Activated T-helper 2 cell treated with anti-CD3 and anti-CD28 coated beads, Interferon-gamma antibody, Interleukin-2, Interleukin-4, amounts not matched to agents 10 μg/mL and 5 μg/mL and 100 μg/mL, durations not matched to agents 14 hours and 24 hours and 36 hours (primary cell): ENCODE measurements at regions not wholly inside any gene's neighbourhood (a gene's known extent, or its start where the extent isn't known, plus 50 kb on each side); places are given as distances from the start of the nearest gene placed in this dataset.

Source experiments
- DNase-seq: peaks from one replicate; pipeline ENCODE4 v3.0.0; 2021; ENCODE audit warnings: low spot score
- H3K27ac Mint-ChIP-seq: one replicate; pipeline ENCODE4 v1.8.0; 2021; ENCODE audit warnings: mixed read lengths
- H3K27me3 Mint-ChIP-seq: one replicate; pipeline ENCODE4 v1.8.0; 2021; ENCODE audit warnings: low read depth, mixed read lengths
- H3K36me3 Mint-ChIP-seq: one replicate; pipeline ENCODE4 v1.8.0; 2021; ENCODE audit warnings: low read depth, mixed read lengths
- H3K4me1 Mint-ChIP-seq: one replicate; pipeline ENCODE4 v1.8.0; 2021; ENCODE audit warnings: low read depth, mixed read lengths
- H3K4me3 Mint-ChIP-seq: one replicate; pipeline ENCODE4 v1.8.0; 2021; ENCODE audit warnings: low read depth, mild to moderate bottlenecking, moderate library complexity, mixed read lengths
- H3K9me3 Mint-ChIP-seq: one replicate; pipeline ENCODE4 v1.8.0; 2021; ENCODE audit warnings: mixed read lengths
- intact Hi-C: fragments of 100-400 bp; cut with micrococcal nuclease; formaldehyde crosslinking; loops from one replicate; pipeline ENCODE4 v1.15.1; 2023

DNA sequence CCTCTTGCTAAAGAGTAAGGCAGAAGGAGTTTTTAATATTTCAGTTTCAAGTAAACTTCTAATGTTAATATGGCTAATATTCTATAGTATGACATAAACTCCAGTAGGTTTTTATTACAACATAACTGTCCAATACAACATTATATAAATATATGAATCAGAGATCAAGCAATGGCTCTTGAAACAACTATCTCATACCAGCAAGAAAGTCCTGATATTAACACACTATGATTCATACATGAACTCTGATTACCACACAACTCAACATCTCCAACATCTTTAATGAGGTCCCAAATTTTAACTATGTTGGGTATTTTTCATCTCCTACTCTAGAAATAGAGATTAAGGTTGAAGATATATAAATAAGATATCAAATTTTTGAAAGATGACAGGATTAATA lies 878.3 kb downstream of the TLE1 start:
- Mint-ChIP-seq H3K27me3 (no peaks in the 10 kb centered on the region), H3K4me3 (no peak overlapping the region), H3K27ac (no peak overlapping the region), H3K9me3 (peaks cover 27% of the 10 kb centered on the region), H3K36me3 (no peaks in the 10 kb centered on the region), H3K4me1 (no peaks in the 10 kb centered on the region)
- intact Hi-C loops, result no loop called here
- no peak for DNase-seq

DNA sequence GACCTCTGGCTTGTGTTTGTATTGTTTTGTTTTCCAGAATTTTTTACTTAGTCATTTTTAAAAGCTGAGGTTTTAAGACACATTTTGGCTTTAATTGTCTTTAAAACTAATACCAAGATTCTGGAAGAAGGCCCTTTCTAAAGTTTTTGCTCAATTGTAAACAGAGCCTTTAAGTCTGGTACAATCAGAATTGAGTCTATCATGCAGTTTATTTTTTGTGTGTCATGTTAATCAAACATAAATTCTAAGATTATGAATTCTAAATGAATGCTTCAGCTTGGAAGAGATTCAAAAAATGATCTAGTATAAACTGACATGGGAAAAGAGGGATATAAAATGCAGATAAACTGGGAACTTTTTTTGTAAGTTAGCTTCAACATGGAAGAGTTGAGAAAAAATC lies 882.7 kb downstream of the TLE1 start:
- Mint-ChIP-seq H3K4me1 (no peaks in the 10 kb centered on the region), H3K36me3 (no peaks in the 10 kb centered on the region), H3K4me3 (no peak overlapping the region), H3K27ac (no peak overlapping the region), H3K27me3 (no peaks in the 10 kb centered on the region), H3K9me3 (peaks cover 24% of the 10 kb centered on the region)
- DNase-seq, result no peak
- intact Hi-C loops, result no loop called here

DNA sequence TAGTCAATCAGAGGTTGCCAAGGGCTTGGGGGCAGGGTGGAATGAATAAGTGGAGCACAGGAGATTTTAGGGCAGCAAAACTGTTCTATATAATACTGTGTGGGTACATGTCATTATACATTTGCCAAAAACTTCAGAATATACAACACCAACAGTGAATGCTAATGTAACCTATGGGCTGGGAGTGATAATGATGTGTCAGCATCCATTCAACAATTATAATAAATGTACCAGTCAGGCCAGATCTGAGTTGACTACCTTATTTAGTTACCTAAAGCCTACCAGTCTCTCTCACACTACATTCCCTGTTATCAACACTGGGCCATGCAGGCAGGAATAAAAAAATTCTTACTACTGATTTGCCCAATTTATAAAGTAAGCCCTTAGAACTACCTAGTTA lies 884.5 kb downstream of the TLE1 start:
- Mint-ChIP-seq H3K9me3 (peaks cover 20% of the 10 kb centered on the region), H3K36me3 (no peaks in the 10 kb centered on the region), H3K4me3 (no peak overlapping the region), H3K27me3 (no peaks in the 10 kb centered on the region), H3K27ac (no peak overlapping the region), H3K4me1 (no peaks in the 10 kb centered on the region)
- intact Hi-C loops, result no loop called here
- no peak for DNase-seq

DNA sequence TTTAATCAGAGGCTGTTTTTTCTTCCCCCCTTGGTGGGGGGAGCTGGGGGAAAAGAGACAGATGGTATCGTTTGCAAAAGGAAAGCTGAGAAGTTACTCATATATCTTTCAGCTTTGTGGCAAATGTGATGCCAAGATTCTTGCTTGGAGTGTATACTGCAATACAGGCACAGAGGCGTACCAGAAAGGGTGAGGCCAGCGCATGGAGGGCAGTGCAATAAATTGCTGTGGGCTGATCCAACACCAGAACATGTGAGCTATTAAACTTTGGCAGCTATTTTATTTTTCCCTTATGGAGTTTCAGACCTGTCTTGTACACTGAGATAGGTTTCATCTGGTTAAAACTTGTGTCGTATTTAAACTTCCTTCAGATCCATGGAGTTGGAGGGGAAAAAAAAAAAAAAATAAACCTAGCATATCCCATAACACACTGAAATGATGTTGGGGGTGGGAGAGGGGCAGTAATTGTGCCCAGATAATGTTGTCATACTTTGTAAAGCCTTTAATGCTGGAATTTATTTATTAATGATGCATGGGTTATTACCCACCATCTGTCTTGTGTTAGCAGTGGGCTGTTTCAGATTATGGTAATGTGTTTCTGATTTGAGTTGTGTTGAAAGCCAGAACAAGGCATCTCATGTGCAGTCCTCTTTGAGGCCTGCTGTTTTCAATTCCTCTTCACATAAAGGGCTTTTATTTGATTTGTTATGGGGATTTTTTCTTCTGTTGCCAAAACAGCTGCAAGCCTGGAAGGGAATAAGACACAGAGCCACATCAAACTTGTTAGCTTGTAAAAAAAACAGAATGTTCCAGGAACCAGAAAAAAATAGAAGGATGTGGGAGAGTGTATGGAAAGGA lies 891.3 kb downstream of the TLE1 start:
- Mint-ChIP-seq H3K4me3 (no peak overlapping the region), H3K27ac (no peak overlapping the region), H3K27me3 (no peaks in the 10 kb centered on the region), H3K36me3 (no peaks in the 10 kb centered on the region), H3K4me1 (no peaks in the 10 kb centered on the region), H3K9me3 (peaks cover 13% of the 10 kb centered on the region)
- intact Hi-C loops, result no loop called here
- DNase-seq, result no peak

DNA sequence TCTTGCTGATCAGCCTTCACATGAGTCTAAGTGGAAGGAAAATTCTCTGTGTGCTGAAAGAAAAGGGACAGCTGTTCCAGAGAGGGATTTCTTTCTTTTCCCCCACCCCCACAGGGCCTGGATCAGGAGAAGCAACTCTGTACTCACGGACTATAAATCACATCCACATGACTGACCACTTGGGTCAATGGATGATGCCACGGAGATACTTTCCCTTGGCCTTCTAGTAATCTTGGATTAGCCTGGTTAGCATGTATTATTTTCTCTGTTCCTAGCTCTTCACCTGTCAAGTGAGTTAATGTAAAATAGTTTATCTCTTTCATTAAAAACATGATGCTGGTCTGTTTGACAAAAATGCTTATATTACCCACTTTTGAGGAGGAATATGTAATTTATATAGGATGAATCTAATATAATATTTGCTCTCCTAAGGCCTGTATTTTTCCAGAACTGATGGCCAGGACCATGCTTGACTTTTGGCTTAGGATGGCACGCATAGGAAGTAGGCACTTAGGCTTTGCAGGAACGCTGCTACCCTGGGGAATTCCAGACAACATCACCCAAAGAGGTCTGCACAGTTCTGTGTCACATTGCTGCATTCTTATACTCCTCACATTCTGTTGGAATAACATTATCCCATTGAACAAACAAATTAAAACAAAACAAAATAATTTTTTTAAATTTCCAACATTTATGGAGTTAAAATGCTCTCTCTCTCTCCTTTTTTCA lies 892.1 kb downstream of the TLE1 start:
- Mint-ChIP-seq H3K9me3 (peaks cover 18% of the 10 kb centered on the region), H3K4me3 (no peak overlapping the region), H3K36me3 (no peaks in the 10 kb centered on the region), H3K4me1 (no peaks in the 10 kb centered on the region), H3K27ac (no peak overlapping the region), H3K27me3 (no peaks in the 10 kb centered on the region)
- DNase-seq, result no peak
- intact Hi-C loops, result no loop called here

DNA sequence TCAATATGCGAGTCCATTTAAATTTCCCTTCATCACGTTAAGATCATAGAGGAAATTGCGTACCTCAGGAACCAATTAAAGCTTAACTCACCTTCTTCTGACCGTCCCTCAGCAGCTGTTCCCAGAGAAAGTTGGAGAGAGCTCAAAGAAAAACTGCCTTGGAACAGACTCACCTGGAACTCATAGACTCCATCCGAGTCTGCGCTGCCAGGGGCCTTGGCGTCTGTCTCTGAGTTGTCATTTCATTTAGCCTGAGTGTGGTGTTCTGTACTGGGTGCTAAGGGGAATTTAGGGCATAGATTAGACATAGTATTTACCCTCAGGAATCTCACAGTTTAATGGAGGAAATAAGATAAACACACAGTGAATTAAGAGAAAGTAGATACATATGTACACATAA lies 892.7 kb downstream of the TLE1 start:
- Mint-ChIP-seq H3K4me3 (no peak overlapping the region), H3K27me3 (no peaks in the 10 kb centered on the region), H3K4me1 (no peaks in the 10 kb centered on the region), H3K36me3 (no peaks in the 10 kb centered on the region), H3K9me3 (peaks cover 18% of the 10 kb centered on the region), H3K27ac (no peak overlapping the region)
- DNase-seq, result no peak
- intact Hi-C loops, result no loop called here

DNA sequence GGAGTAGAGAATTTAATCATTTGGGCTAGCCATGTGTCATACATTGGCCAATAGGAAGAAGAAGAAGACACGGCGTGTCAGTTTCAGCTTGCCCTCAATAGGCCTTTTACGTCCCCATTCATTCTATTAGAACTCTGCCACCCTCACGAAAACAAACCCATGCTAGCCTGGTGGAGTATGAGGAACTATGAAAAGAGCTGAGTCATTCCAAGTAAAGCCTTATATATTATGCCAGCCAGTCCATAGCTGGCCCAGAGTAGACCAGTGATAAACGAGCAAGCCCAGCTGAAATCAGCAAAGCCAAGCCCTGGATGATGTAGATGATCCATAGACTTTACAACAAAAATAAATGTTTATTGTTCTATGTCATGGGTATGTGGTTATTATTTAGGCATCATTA lies 895.1 kb downstream of the TLE1 start:
- no peaks in the 10 kb centered on the region for H3K4me1 Mint-ChIP-seq
- H3K9me3 Mint-ChIP-seq, result peaks cover 18% of the 10 kb centered on the region
- DNase-seq, result no peak

DNA sequence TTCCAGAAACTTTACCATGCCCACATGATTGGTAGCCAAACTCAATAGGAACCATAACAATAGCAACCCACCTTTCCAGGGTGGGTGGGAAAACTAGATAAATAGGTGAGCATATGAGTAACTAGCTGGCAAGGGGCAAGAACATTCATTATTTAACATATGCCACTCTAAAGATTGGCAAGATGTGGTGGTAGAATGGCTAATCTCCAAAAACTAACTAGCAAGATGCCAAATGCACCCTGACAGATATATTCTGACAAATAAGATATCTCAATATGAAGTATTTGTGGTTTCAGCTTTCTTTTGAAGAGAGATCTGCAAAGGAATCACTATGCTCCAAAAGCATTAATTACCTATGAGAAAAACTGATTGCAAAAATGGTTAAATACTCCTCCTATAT lies 895.6 kb downstream of the TLE1 start:
- Mint-ChIP-seq H3K36me3 (no peaks in the 10 kb centered on the region), H3K4me3 (no peak overlapping the region), H3K4me1 (no peaks in the 10 kb centered on the region), H3K27me3 (no peaks in the 10 kb centered on the region), H3K9me3 (peaks cover 18% of the 10 kb centered on the region), H3K27ac (no peak overlapping the region)
- intact Hi-C loops, result no loop called here
- no peak for DNase-seq

More for the DNA sequence above, 895.1 kb downstream of the TLE1 start:
- intact Hi-C loops, result no loop called here
- H3K27me3 Mint-ChIP-seq, result no peaks in the 10 kb centered on the region
- no peak overlapping the region for H3K27ac Mint-ChIP-seq
- H3K4me3 Mint-ChIP-seq, result no peak overlapping the region
- no peaks in the 10 kb centered on the region for H3K36me3 Mint-ChIP-seq

DNA sequence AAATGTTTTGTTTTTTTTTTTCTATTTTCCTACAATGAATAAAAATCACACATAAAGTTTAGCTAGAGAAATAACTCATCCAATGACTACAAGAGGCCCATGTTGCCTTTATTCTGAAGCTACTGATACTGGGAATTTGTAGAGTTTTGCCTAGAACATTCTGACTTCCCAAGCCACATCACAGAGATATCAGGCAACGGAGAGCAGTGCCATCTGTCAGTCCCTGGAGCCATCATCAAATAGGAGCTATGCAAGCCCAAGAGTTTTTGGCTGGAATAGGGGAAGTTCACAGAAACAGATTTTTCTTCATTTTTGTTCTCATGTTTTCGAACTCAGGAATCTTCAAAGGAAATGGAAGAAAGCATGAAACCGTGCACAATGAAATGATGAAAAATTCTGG lies 896.6 kb downstream of the TLE1 start:
- Mint-ChIP-seq H3K4me1 (no peaks in the 10 kb centered on the region), H3K27me3 (no peaks in the 10 kb centered on the region), H3K4me3 (no peak overlapping the region), H3K9me3 (peaks cover 18% of the 10 kb centered on the region), H3K27ac (no peak overlapping the region), H3K36me3 (no peaks in the 10 kb centered on the region)
- DNase-seq, result no peak
- intact Hi-C loops, result no loop called here

DNA sequence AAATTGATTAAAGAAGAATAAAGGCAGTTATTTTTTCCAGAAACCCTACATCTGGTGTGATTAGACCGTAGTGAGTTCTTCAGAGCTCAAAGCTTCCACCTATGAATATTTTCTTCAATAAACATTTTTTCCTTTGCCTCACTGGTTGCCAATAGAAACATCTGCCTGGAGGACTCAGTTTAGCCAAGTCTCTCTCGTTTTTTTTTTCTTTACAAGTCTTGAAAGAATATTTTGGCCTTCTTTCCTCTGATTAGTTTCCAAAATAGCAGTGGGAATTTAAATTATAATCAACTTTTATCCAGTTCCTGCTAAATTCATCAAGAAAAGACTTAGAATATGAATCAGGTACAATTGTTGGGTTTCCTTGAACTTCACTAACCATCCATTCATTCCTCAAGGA lies 897.5 kb downstream of the TLE1 start:
- no peaks in the 10 kb centered on the region for H3K4me1 Mint-ChIP-seq
- H3K4me3 Mint-ChIP-seq, result no peak overlapping the region
- no peak for DNase-seq
- no peaks in the 10 kb centered on the region for H3K27me3 Mint-ChIP-seq
- no peaks in the 10 kb centered on the region for H3K36me3 Mint-ChIP-seq
- H3K27ac Mint-ChIP-seq, result no peak overlapping the region
- peaks cover 18% of the 10 kb centered on the region for H3K9me3 Mint-ChIP-seq
- intact Hi-C loops, result no loop called here

DNA sequence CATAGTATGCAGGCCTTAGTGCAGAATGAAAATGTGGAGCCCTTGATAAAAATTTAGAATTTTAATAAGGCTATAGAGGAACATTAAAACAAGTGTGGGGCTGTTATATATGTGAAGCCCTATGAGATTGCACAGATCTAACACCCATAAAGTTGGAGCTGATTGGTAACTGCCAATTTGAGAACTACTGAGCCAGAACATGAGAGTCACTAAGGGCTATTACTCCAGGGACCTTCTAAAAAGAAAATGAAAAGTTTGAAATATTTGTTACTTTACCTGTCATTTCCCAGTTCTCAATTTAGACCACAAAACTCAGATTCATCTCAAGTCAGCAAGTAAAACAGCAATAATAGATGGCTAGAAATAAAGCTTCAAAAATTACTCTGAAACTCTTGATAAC lies 898.6 kb downstream of the TLE1 start:
- intact Hi-C loops, result no loop called here
- H3K27me3 Mint-ChIP-seq, result no peaks in the 10 kb centered on the region

DNA sequence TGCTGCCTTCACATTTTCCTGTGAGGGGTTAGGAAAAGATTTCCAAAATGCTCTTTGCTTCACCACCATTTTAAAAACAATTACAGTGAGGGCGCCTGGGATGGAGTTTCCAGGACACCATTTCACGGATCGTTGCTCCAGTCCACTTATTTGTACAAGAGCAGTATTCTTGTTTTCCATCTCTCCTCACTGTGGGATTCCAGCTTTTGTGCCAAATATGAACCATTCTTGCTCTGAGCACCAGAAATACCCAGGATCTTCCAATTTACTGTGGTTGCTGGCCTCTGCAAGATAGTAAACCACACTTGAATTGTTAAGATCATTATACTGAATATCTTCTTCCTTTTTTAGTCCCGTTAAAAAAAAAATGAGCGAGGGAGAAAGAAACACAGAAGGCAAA lies 899.5 kb downstream of the TLE1 start:
- no peak overlapping the region for H3K4me3 Mint-ChIP-seq
- no peak for DNase-seq
- H3K27me3 Mint-ChIP-seq, result no peaks in the 10 kb centered on the region
- peaks cover 15% of the 10 kb centered on the region for H3K9me3 Mint-ChIP-seq
- H3K4me1 Mint-ChIP-seq, result no peaks in the 10 kb centered on the region
- H3K36me3 Mint-ChIP-seq, result no peaks in the 10 kb centered on the region
- no peak overlapping the region for H3K27ac Mint-ChIP-seq
- intact Hi-C loops, result no loop called here

More for the DNA sequence above, 898.6 kb downstream of the TLE1 start:
- DNase-seq, result no peak
- no peaks in the 10 kb centered on the region for H3K4me1 Mint-ChIP-seq
- no peak overlapping the region for H3K4me3 Mint-ChIP-seq
- H3K9me3 Mint-ChIP-seq, result peaks cover 14% of the 10 kb centered on the region
- no peaks in the 10 kb centered on the region for H3K36me3 Mint-ChIP-seq
- H3K27ac Mint-ChIP-seq, result no peak overlapping the region

DNA sequence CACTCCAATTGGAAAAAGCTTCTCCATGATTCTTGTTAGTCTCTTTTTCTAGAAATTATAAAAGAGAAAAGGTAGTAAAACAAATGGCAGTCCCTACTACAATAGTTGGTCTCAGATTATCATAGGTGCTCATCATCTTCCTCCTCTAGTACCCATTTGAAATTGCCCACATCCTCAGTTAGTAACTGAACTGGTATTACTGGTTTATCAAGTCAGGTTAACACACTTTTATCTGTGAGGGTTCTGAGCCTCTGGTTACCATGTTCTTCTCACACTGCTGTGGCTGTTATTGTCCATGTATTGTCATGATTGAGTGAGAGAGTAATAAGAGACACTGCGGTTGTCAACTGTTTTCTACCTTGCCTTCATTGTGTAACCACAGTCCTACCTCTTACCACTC lies 901.7 kb downstream of the TLE1 start:
- H3K36me3 Mint-ChIP-seq, result no peaks in the 10 kb centered on the region
- peaks cover 11% of the 10 kb centered on the region for H3K9me3 Mint-ChIP-seq
- H3K27me3 Mint-ChIP-seq, result no peaks in the 10 kb centered on the region
- no peak overlapping the region for H3K27ac Mint-ChIP-seq
- intact Hi-C loops, result no loop called here
- no peaks in the 10 kb centered on the region for H3K4me1 Mint-ChIP-seq
- DNase-seq, result no peak
- H3K4me3 Mint-ChIP-seq, result no peak overlapping the region
